Neural cell (in vitro differentiated cells): ENCODE measurements at regions not wholly inside any gene's neighbourhood (a gene's known extent, or its start where the extent isn't known, plus 50 kb on each side); places are given as distances from the start of the nearest gene placed in this dataset.

Experiments used
- CTCF ChIP-seq: fragments of 450-650 bp; IDR thresholded peaks from 2 replicates; pipeline ENCODE4 v1.5.1; 2014; ENCODE audit warnings: antibody characterized with exemption, mild to moderate bottlenecking, moderate library complexity; ENCODE audit not compliant: poor library complexity, severe bottlenecking
- EP300 ChIP-seq: fragments of 450-650 bp; conservative IDR thresholded peaks from 2 replicates; pipeline ENCODE4 v1.6.1; 2014; ENCODE audit warnings: antibody characterized with exemption, mild to moderate bottlenecking, moderate library complexity; ENCODE audit not compliant: poor library complexity, severe bottlenecking
- EZH2 ChIP-seq: fragments of 200-600, 300-800 bp; shearing (Covaris generic), sonication (generic); IDR thresholded peaks from 2 replicates; pipeline ENCODE4 v1.6.1; 2014; ENCODE audit warnings: antibody characterized with exemption, low read length, borderline replicate concordance, mild to moderate bottlenecking; ENCODE audit not compliant: insufficient read depth, poor library complexity, severe bottlenecking
- MXI1 ChIP-seq: fragments of 450-650 bp; conservative IDR thresholded peaks from 2 replicates; pipeline ENCODE4 v1.6.1; 2014; ENCODE audit warnings: antibody characterized with exemption, mild to moderate bottlenecking; ENCODE audit not compliant: poor library complexity, severe bottlenecking
- POLR2AphosphoS5 ChIP-seq: IDR thresholded peaks from 2 replicates; pipeline ENCODE4 v1.6.1; 2012
- SMC3 ChIP-seq: fragments of 450-650 bp; conservative IDR thresholded peaks from 2 replicates; pipeline ENCODE4 v1.6.1; 2014; ENCODE audit warnings: antibody characterized with exemption, mild to moderate bottlenecking, moderate library complexity; ENCODE audit not compliant: poor library complexity
- TAF1 ChIP-seq: IDR thresholded peaks from 2 replicates; pipeline ENCODE4 v1.6.1; 2012; ENCODE audit warnings: low read depth
- TF ChIP-seq, protein P1 (sequence below): IDR thresholded peaks from 2 replicates; pipeline ENCODE4 v1.6.1; 2012; ENCODE audit warnings: borderline replicate concordance

- TF ChIP-seq CTCF = no peak
- no peak for TF ChIP-seq EZH2
- TF ChIP-seq EP300 = no peak
- TF ChIP-seq TAF1 = no peak
- TF ChIP-seq, protein P1, sequence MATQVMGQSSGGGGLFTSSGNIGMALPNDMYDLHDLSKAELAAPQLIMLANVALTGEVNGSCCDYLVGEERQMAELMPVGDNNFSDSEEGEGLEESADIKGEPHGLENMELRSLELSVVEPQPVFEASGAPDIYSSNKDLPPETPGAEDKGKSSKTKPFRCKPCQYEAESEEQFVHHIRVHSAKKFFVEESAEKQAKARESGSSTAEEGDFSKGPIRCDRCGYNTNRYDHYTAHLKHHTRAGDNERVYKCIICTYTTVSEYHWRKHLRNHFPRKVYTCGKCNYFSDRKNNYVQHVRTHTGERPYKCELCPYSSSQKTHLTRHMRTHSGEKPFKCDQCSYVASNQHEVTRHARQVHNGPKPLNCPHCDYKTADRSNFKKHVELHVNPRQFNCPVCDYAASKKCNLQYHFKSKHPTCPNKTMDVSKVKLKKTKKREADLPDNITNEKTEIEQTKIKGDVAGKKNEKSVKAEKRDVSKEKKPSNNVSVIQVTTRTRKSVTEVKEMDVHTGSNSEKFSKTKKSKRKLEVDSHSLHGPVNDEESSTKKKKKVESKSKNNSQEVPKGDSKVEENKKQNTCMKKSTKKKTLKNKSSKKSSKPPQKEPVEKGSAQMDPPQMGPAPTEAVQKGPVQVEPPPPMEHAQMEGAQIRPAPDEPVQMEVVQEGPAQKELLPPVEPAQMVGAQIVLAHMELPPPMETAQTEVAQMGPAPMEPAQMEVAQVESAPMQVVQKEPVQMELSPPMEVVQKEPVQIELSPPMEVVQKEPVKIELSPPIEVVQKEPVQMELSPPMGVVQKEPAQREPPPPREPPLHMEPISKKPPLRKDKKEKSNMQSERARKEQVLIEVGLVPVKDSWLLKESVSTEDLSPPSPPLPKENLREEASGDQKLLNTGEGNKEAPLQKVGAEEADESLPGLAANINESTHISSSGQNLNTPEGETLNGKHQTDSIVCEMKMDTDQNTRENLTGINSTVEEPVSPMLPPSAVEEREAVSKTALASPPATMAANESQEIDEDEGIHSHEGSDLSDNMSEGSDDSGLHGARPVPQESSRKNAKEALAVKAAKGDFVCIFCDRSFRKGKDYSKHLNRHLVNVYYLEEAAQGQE = no peak
- TF ChIP-seq MXI1 = no peak
- no peak for TF ChIP-seq POLR2AphosphoS5
- no peak for TF ChIP-seq SMC3
Observed at GRCh38 chr22:19592464-19592863, 68.3 kb upstream of the CLDN5 start.
